HG03280 (cell line): ENCODE measurements at regions not wholly inside any gene's neighbourhood (a gene's known extent, or its start where the extent isn't known, plus 50 kb on each side); places are given as distances from the start of the nearest gene placed in this dataset.
A peak's percentile ranks its signal among the peaks of the same experiment; 100 is the strongest.
"Not testable (repeated sequence)": the region's sequence is repeated elsewhere in the genome, so short reads cannot be mapped to it uniquely, and the experiment has no call there.

Source experiments
- ATAC-seq: cut with Tn5 transposase; IDR thresholded peaks from one replicate; pipeline ENCODE4 v1.9.1; 2021; ENCODE audit warnings: mild to moderate bottlenecking, moderate library complexity; ENCODE audit not compliant: unreplicated experiment

- ATAC-seq, result no peak
Measured at GRCh38 chr5:96321345-96321744, 111.7 kb downstream of the PCSK1 start.

DNA sequence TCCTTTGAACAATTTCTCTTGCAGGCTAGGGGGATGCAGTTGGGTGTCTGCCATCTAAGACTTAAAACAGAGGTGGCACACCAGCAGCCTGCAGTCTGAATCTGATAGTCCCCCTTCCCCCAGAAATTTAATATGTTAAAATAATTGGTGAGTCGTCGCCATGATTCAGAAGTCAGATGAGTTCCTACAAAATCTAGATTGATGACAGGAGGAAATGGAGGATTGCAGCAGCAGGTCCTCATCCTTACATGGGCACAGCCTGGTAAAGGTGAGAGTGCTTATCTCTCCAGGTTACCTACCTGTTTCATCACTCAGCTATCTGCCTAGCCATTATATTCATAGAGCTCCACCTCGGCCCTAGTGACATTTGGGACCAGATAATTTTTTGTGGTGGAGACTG lies 112.3 kb downstream of the PCSK1 start:
- no peak for ATAC-seq

DNA sequence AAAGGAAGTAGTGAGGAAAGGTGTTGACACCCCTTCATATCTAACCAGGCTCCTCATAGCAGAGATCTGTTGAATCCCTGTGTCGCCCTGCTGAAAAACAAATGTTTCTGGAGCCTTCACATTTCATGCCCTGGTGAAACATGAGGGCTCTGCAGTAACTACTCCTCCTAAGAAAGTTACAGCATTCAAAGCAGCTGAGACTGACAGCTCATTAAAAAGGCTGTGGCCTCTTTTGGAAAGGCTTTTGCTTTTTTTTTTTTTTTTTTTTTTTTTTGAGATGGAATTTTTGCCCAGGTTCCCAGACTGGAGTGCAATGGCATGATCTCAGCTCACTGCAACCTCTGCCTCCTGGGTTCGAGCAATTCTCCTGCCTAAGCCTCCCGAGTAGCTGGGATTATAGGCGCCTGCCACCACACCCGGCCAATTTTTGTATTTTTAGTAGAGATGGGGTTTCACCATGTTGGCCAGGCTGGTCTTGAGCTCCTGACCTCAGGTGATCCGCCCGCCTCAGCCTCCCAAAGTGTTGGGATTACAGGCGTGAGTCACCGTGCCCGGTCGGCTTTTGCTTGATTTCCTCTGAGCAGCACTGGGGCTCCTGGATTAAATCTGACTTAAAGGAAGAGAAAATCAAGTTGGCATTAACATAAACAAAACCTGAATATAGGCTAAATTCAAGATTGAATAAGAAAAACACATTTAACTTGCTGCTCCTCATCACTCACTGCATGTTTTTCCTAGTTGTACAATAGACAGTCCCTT lies 112.9 kb downstream of the PCSK1 start:
- not testable (repeated sequence) for ATAC-seq

- no peak for ATAC-seq
Measured at GRCh38 chr5:96318569-96319110, 114.4 kb downstream of the PCSK1 start.

DNA sequence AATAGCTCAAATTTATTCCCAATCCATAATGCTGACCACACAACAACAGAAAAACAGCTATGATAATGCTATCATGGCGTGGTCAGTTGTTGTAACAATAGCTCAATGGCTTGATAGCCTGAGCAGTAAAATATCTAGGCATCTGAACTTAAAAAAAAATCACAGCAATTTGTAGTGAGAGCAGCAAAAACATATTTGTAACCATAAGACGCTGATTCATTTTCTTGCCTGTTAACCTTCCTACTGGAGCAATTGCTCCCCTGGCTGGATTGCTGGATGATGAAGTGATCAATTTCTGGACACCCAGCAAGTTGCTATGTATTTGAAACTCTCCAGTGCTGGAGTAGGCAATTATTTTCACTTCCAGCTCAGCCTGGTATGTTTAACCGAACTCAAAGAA lies 115.1 kb downstream of the PCSK1 start:
- no peak for ATAC-seq

GRCh38 chr5:96316487-96316886 lies 116.6 kb downstream of the PCSK1 start:
- no peak for ATAC-seq

- no peak for ATAC-seq
Measured at GRCh38 chr5:96316017-96316416, 117.0 kb downstream of the PCSK1 start.

DNA sequence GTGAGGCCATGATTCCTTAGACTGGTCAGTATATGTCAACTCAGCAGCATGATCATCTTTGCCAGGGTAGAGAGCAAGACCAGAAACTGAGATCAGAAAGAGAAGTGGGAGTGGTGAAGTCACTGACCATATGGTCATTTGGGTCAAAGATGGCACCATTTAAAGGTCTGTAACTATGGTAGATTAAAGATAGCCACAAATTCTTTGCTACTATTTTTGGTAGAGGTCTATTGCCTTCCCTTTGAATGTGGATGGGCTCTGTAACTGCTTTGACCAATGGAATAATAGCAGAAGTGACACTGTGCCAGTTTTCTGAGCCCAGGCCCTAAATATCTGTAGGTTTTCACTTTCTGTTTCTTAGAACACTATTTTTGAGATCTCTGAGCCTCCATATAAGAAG lies 117.6 kb downstream of the PCSK1 start:
- peak; percentile 82 for ATAC-seq

GRCh38 chr5:96312383-96312782 lies 120.7 kb downstream of the PCSK1 start:
- no peak for ATAC-seq

DNA sequence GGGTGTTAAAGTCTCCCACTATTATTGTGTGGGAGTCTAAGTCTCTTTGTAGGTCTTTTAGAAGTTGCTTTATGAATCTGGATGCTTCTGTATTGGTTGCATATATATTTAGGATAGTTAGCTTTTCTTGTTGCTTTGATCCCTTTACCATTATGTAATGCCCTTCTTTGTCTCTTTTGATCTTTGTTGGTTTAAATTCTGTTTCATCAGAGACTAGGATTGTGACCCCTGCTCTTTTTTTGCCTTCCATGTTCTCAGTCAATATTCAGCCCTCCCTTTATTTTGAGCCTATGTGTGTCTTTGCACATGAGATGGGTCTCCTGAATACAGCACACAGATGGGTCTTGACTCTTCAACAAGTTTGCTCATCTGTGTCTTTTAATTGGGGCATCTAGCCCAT lies 126.0 kb downstream of the PCSK1 start:
- not testable (repeated sequence) for ATAC-seq

DNA sequence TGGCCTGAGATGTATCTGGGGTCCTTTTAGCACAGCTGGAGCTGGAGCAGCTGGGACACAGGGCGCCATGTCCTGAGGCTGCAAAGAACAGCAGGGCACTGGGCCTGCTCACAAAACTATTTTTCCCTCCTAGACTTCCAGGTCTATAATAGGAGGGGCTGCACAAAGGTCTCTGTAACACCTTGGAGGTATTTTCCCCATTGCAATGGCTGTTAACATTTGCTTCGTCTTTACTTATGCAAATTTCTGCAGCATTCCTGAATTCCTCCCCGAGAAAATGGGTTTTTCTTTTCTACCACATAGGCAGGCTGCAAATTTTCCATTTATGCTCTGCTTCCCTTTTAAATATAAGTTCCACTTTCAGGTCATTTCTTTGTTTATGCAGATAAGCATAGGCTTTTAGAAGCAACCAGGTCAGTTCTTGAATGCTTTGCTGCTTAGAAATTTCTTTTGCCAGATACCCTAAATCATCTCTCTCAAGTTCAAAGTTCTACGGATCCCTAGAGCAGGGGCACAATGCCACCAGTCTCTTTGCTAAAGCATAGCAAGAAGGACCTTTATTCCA lies 130.8 kb downstream of the PCSK1 start:
- no peak for ATAC-seq

DNA sequence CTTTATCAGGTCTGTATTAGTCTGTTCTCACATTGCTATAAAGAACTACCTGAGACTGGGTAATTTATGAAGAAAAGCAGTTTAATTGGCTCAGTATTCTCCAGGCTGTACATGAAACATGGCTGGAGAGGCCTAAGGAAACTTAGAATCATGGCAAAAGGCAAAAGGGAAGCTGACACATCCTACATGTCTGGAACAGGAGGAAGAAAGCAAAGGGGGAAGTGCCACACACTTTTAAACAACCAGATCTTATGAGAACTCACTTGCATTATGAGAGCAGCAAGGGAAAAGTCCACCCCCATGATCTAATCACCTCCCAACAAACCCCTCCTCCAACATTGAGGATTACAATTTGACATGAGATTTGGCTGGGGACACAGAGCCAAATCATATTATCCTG lies 132.1 kb downstream of the PCSK1 start:
- ATAC-seq, result no peak

GRCh38 chr5:96297867-96298266 lies 135.2 kb downstream of the PCSK1 start:
- ATAC-seq, result no peak

GRCh38 chr5:96297290-96297689 lies 135.8 kb downstream of the PCSK1 start:
- ATAC-seq, result no peak

GRCh38 chr5:96294884-96295202 lies 138.2 kb downstream of the PCSK1 start:
- ATAC-seq, result no peak

- no peak for ATAC-seq
Measured at GRCh38 chr5:96293966-96294883, 138.8 kb downstream of the PCSK1 start.

- no peak for ATAC-seq
Measured at GRCh38 chr5:96292582-96293247, 140.3 kb downstream of the PCSK1 start.

- not testable (repeated sequence) for ATAC-seq
Measured at GRCh38 chr5:96289287-96289686, 143.8 kb downstream of the PCSK1 start.

DNA sequence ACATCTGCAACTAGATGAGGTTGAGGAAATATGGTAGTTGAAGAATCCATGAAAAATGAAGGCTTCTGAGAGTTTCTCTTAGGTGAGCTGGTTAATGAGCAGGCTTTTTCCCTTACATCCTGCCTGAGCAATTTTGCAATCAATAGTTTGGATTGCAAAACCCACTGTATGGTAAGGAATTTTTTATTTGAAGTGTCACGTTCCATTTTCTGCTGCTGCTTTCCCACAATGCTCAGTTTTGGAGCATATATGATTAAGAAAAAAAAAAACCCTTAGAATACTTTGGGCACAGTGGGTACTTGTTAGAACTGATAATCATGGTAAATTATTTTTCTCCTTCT lies 144.2 kb downstream of the PCSK1 start:
- ATAC-seq, result no peak

DNA sequence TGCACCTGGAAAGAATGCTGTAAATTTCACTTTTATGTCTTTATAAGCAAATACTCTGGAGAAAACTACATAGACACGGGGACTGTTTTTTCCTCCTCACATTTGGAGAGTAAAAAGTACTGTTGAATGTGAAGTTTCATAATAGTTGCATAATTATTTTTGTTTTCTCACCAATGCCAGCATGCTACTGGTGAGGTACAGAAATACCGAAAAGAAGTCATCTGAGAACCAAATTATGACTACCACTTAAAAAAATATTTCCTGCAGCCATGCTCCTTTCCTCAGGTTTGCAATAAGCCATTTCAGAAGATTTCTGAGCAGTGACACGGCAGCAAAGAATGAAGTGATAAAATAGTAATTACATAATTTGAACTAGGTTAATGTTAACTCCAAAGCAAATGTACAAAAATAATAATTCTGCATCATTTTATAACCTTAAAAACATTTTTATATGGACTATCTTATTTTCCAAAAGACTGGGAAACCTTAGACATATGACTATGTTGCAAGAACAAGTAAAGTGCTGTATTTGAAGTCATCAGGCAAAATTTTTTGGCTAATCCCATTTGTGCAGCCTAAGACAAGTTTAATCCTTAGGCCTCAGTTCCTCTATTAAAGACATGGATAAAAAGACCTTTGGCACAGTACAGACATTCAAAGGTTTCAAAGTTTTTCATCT lies 144.7 kb downstream of the PCSK1 start:
- no peak for ATAC-seq

- no peak for ATAC-seq
Measured at GRCh38 chr5:96287136-96287535, 145.9 kb downstream of the PCSK1 start.
